GM19240 (cell line): ENCODE measurements at regions not wholly inside any gene's neighbourhood (a gene's known extent, or its start where the extent isn't known, plus 50 kb on each side); places are given as distances from the start of the nearest gene placed in this dataset.
"Not testable (repeated sequence)": the region's sequence is repeated elsewhere in the genome, so short reads cannot be mapped to it uniquely, and the experiment has no call there.

Experiments
- DNase-seq: peaks from one replicate; pipeline ENCODE4 v3.0.0; 2011; ENCODE audit warnings: low spot score; ENCODE audit not compliant: insufficient read length

DNA sequence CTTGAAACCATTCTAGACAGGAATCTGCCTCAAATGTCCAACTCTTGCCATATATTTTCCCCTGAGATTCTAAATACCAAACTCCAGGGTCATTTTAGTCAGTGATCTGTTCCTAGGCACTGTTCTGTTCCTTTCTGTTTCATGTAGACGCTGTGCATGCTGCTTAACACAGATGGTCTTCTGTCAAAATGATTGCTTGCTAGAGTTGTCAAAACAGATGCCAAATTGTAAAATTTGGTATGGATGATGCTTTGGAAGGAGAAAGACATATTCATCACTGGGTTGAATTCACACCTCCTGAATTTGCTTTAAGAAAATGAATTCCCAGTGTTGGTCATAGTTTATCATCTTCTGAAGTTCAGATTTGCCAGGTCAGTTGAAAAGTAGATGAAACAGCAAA lies 425.9 kb downstream of the ETS1 start:
- no peak for DNase-seq

DNA sequence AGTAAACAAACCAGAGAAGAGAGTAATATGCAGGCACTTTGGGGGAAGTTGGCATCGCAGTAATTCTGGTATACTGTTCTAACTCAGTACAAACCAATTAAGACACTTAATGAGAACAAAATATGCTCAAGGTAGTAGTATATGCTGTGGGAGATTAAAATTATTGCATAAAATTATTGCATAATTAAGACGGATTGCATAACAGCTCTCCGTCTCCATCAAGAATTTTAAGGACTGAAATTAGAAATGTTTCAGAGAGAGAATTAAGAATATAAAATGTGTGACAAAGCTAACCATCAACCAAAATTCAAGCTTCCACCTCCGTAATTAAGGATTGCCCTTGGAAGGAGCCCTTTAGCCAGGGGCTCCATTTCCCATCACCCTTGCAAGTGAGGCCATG lies 428.5 kb downstream of the ETS1 start:
- no peak for DNase-seq

DNA sequence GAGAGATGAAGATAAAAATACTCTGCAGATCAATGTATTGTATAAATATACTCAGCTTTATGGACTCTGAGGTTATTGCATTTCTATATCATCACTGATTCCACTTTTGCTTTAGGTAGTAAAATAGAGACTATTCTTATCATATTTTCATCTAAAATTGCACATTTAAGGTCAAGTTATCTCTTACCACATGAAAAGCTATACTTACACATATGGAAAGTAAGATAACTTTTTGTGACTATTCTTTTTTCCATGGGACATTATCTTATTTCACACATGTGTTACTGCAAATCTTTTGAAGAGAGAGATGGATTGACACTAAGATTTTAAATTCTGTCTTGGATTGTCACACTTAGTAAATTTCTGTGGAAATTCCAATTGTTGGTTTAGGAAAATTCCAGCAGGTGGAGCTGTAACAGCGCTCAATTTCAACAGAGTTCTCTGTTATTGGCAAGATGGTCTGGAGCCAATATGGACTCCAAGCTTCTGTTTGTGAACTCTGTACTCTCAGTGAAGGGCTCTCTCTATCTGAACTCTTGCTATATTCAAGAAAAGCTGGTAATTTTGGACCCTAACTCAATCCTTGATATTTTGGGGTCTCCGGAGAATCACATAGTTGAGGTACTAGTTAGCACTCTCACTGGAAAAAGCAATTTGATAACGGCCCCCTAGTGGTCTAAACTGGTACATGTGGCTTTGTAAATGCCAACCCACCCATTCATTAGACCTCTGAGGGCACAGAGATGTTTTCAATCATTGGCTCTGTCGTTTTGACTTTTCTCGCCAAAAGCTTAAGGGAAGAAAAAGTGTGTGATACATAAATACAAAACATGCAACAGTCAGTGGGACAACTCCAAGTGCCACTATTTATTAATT lies 429.7 kb downstream of the ETS1 start:
- DNase-seq, result peak; percentile 14

DNA sequence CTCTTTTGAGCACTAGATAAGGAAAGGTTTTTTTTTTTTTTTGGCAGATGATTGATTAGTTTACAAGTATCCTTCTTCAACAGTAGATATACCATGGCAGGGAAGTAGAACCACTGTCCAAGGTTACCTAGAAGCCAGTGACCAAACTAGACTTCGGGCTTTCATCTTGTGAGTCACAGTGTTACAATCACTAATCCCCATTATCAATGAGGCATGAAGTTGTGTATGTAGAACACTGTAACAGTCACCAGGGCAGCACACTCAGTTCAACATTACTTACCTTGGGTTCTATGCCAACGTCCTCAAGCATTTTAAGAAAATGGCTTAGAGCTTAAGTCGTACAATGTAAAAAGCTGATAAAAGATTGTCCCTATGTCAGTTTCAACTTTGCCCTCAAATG lies 430.9 kb downstream of the ETS1 start:
- no peak for DNase-seq

DNA sequence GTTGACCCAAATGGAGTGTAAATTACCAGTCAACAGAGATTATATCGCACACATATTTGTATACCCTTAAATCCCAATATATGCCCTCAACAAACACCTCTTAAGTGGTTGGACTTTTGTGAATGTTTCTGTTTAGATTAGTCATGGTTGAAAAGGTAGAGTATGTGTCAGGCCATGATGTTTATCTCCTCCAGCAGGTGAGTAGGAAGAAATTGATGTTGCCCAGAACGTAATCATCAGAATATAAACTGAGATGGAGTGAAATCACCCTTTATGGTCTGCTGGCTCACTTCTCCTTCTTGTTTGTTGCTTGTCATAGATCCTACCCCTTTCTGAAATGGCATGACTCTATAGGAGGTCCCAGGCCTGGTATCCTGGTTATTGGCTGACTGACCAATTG lies 431.8 kb downstream of the ETS1 start:
- no peak for DNase-seq

DNA sequence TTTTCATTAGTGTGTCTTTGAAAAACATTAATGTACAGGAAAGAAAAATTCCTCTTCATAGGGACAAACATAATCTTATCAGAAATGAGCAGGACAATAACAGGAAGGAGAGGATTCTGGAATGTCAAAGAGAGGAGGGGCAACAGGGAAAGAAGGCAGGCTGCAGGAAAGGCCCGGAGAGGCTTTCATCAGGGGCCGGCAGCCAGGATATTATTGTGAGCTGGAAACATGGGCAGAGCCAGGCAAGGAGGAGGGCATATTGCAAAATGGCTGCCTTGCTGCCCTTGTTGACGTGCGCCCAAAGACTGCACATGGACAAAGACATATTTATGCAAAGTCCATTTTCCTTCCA lies 433.7 kb downstream of the ETS1 start:
- DNase-seq, result no peak

DNA sequence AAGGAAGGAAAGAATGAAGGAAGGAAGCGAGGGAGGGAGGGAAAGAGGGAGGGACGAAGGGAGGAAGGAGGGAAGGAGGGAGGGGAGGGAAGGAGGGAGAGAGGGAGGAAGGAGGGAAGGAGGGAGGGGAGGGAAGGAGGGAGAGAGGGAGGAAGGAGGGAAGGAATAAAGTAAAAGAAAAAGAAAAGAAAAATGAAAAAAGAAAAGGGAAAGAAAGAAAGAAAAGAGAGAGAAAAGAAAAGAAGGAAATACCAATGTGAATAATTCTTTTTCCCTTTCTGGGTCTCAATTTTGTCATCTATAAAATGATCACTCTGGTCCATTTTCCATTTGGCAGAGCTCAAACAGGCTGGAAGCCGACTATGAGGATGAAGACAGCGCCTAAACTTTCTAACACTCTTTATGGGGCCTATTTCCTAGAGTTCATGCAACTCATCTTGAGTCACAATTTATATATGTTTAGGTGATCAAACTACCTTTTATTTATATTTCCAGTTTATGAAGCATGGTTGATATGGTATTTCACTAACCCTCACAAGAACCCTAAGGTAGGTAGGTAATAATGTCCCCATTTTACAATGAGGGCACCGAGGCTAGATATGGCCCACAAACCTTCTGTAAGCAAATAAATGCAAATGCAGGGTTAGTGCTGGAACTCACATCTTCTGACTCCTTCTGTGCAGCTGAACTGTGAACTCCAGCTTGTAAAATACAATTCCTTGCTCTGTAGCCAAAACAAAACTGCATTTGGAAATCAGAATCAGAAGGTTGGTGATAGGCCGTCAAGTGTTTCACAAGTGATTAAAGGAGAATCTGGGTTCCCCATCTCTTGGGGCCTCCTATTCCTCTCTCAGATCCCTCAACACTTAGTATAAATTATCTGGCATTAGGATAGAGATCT lies 434.3 kb downstream of the ETS1 start:
- DNase-seq, result no peak

DNA sequence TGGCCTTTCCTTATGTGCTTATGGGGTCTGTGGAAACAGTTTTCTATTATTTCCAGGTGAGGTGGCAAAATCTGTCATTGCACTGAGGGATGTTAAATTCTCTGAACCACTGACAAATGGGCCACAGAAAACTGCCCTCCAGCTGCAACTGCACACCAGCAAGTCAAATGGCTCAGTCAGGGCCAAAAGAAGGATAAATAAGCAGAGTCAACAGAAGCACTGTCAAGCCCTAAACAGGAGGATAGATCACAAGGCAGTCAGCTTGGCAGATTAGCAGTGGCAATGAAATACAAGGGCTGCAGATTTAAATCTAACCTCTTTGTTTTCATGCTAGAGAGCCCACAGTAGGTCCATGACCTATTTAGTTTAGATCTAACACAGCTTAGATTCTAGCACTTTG lies 435.6 kb downstream of the ETS1 start:
- DNase-seq, result no peak

DNA sequence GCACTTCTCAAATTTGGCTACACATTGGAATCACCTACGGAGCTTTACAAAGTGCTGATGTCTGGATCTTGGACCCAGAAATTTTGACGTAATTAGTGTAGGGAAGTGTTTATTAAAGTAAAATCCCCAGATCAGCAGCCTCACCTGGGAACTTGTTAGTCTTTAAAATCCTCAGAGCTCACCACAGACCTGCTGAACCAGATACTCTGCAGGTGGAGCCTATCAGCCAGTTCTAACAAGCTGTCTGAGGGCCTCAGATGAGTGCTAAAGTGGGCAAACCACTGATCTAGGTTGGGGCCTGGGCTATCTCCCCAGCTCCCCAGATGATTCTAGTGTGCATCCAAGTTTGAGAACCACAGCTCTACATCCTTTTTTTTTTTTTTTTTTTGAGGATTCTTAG lies 436.0 kb downstream of the ETS1 start:
- DNase-seq, result no peak

DNA sequence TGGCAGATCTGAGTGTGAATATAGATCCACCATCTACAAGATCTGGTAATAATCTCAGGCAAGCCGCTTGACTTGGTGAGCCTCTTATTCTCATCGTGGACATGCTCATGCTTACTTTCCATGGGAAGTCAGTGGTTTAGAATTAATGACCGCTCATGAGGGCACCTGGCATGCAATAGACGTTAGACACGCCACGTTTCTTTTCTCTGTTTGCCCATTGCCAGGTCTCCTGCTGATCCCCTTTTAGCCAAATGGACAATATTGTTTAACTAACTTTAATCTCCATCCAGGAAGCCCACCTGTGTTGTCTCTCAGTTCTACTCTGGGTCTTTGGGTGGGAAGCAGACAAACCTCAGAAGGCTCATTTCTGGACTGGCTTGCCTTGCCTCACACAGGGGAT lies 439.1 kb downstream of the ETS1 start:
- DNase-seq, result no peak

DNA sequence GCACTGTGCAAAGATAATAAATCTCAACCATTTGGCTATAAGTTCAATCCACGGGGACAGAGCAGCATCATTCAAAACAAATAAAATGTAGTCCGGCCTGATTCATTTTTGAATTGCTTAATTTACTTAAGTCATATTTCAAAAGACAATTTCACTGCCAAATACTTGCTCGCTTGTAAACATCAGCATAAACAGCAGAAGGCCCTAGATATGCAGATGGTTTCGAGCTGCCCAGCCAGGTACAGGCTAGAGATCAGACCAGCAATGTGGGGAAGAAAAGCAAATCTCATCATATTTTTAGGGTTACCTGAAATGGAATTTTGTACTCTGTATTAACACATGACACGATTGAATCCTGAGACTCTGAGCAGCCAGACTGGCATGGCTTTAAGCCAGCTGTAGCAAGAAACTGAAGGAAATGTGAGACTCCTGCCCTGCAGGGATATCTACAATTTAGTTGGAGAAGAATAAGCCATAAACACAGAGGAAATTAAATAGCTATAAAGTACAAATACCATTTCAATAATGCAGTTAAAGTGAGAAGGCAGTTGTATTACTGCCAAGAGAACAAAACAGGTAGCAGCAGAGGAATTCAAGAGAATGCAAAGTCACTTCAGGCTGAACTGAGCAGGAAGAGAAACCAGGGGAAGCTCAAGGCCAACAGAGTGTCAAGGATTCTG lies 440.3 kb downstream of the ETS1 start:
- DNase-seq, result no peak

DNA sequence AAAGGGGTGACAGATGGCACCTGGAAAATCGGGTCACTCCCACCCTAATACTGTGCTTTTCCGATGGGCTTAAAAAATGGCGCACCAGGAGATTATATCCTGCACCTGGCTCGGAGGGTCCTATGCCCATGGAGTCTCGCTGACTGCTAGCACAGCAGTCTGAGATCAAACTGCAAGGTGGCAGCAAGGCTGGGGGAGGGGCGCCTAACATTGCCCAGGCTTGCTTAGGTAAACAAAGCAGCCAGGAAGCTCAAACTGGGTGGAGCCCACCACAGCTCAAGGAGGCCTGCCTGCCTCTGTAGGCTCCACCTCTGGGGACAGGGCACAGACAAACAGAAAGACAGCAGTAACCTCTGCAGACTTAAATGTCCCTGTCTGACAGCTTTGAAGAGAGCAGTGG lies 447.1 kb downstream of the ETS1 start:
- DNase-seq, result not testable (repeated sequence)

DNA sequence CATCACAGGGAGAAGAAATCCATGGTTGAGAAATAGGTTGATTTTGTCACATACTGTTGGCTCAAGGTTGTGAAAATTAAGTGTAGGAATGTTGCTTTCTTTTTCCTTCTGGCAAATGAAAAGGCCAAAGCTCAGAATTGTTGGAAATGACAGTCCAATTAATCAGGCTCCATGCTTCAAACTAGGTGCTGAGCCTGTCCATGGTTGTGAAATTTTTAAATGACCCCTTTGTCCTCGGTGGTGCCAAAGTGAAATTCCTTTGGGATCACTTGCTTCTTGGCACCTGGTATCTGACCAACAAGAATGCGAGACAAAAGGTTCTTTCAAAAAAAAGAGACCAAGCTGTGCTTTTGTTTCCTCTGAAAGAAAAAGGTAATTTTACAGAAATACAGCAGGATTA lies 451.9 kb downstream of the ETS1 start:
- DNase-seq, result no peak

DNA sequence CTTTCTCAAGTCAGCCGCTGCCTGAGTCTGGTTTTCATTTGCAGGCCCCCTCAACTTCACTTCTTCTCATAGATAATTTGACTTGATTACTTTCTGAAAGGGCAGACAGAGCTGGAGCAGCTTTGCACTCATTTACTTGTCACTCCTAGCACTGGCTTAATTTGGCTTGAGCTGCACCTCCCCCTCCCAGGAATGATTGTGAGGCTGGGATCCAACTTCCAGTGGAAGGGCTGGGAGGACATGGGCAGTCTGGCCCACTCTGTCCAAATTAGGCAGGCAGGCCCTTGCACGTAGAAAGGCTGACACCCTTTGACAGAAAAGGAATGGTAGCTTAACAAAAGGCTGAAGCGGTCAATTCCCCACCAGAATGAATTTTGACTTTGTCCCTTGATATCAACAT lies 453.9 kb downstream of the ETS1 start:
- no peak for DNase-seq

DNA sequence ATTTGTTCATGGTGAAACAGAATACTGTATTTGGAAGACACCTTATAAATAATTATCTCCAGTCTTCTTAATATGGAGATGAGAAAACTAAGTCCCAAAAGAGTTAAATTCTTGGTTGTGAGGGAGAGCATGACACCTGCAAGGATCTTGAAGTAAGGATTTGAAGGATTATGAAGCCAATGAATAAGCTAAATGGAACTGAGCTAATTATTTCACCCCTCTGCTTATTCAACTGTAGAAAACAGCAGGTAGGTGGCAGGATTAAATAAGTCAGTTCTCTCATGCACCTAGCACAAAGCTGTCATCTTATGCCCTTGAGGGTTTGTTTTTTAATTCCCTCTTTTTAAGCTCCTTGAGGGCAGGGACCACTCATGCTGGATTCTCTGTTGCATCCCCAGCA lies 457.3 kb downstream of the ETS1 start:
- DNase-seq, result no peak

DNA sequence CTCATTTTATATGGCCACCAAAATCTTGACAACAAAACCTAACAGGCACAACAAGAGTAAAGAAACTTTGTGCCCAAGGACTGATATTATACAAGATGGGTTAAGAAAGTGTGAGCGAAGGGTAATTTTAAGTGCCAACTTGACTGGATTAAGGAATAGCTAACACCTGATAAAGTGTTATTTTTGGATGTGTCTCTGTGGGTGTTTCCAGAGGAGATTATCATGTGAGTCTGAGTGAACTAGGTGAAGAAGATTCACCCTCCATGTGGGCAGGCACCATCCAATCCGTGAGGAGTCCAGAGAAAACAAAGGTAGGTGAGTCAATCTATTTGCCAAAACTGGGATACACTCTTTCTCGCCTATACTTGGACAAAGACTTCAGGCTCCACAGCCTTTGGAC lies 461.6 kb downstream of the ETS1 start:
- no peak for DNase-seq

DNA sequence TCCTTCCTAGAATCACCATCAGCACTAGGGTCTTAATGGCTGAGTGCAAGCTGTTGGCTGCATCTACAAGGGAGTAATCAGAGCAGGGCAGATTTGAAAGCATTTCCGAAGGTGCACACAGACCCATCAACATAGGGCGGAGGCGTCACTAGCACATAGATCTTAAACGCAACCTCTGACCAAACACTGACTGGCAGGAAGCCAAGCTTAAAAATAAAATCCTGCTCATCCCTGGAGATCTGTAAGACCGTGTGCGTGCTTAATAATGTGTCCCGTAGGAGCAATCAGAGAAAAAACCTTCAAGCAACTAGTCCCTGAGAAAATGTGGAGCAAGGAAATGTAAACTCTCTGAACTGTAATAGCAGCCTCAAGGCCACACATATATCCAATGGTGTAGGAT lies 470.5 kb downstream of the ETS1 start:
- no peak for DNase-seq

DNA sequence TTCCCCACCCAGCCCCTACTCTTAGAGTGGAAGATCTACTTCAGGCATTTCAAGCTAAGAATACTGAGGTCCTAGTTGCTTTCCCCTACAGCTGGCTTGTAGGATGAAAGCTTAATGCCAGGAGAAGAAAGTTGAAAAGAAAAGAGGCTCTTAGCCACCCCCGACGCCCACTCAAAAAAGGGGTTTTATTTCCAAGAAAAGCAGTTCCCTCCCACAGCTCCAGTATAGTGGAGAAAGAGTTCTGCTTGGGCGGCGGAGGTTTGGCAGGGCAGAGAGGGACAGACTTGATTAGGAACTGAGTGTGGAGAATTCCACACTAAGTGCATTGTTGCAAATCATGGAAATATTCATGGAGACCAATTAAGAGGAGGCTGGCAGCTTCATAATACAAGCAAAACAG lies 470.9 kb downstream of the ETS1 start:
- DNase-seq, result no peak

DNA sequence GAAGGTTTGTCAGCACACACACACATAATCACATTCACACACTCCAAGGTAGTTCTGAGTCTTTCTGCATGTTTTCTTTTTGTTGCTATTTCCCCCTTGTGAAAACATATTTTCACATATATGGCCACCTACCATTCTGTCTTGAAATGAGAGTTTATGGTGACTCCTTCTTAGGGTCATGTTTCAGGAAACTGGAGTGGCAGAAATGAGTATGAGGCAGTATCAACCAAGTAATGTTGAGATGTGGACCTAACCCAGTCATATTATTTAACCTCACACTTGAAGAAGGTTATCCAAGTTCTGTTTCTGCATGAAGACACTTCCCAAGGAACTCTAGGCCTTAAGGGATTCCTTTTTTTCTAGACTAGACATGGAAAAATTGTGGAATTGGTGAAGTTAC lies 481.4 kb downstream of the ETS1 start:
- DNase-seq, result no peak

DNA sequence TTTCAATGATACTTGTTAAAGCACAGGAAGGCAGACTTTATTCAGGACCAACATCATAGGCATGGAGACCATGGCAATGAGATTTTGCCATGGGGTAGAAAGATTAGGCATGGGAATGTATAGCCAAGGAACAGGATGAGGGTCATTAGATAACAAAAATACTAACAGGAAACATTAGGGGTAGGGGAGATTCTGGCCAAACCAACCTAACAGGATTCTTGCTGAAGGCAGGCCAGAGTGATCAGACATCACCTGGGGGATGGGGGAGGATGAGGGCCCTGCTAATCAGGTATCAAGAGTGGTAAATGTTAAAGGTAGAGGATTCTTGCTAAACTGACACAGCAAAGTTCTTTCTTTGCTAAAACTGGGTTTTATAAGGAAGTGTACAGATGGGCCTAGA lies 481.8 kb downstream of the ETS1 start:
- no peak for DNase-seq

DNA sequence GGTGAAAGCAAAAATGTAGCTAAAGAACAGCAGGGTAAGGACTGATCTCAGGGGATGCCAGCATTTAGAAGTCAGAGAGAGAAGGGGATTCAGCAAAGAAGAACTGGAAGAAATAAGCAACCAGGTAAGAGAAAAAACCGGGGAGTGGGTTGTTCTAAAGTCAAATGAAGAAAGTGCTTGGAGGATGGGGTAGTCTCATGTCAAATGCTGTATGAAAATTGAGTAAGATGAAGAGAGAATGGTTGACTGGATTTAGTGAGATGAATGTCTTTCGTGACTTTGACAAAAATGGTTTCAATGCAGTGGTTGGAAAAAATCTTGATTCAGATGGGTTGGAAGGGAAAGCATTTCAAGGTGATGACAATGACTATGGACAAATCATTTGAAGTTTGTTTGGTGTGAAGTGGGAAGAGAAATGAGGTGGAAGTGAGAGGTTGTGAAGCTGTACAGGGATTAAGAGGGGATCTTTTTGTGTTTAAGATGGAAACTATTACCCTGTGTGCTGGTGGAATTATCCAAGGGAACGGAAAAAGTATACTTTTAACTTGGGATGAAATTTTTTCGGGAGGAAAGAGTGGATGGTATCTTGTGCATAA lies 484.0 kb downstream of the ETS1 start:
- DNase-seq, result no peak

DNA sequence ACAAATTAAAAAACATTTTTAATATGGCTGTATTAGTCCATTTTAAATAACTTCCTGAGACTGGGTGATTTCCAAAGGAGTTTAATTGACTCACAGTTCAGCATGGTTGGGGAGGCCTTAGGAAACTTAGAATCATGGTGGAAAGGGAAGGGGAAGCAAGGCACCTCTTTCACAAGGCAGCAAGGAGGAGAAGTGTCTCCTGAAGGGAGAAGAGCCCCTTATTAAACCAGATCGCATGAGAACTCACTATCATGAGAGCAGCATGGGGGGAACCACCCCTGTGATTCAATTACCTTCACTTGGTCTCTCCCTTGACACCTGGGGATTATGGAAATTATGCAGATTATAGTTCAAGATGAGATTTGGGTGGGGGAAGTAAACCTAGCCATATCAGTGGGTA lies 488.6 kb downstream of the ETS1 start:
- DNase-seq, result no peak
